SU-DHL-6 (cell line): ENCODE measurements at regions not wholly inside any gene's neighbourhood (a gene's known extent, or its start where the extent isn't known, plus 50 kb on each side); places are given as distances from the start of the nearest gene placed in this dataset.

Source experiments
- H2AFZ ChIP-seq: fragments of 200-600 bp; sonication (generic); 2 replicates; pipeline ENCODE4 v1.6.1; 2014; ENCODE audit warnings: low read depth, mild to moderate bottlenecking, moderate library complexity, mixed read lengths, antibody characterized with exemption, low read length; ENCODE audit not compliant: severe bottlenecking
- H3F3A ChIP-seq: fragments of 200-600 bp; shearing (Covaris generic); 2 replicates; pipeline ENCODE4 v1.6.0; 2016; ENCODE audit warnings: antibody characterized with exemption, mild to moderate bottlenecking; ENCODE audit not compliant: insufficient read depth
- H3K27ac ChIP-seq: fragments of 200-600 bp; sonication (generic); 2 replicates; pipeline ENCODE4 v1.5.1; 2016; ENCODE audit warnings: low read depth, mild to moderate bottlenecking, low read length, moderate library complexity, mixed read lengths
- H3K27me3 ChIP-seq: fragments of 200-600 bp; sonication (generic), shearing (Covaris generic); 2 replicates; pipeline ENCODE4 v1.6.0; 2014; ENCODE audit warnings: mild to moderate bottlenecking, low read length
- H3K36me3 ChIP-seq: fragments of 200-600 bp; sonication (generic); 2 replicates; pipeline ENCODE4 v1.6.1; 2014; ENCODE audit warnings: mild to moderate bottlenecking, low read length, mixed read lengths
- H3K4me2 ChIP-seq: fragments of 300-600, 200-600 bp; shearing (Covaris generic), sonication (generic); 2 replicates; pipeline ENCODE4 v1.6.0; 2014; ENCODE audit warnings: low read length, low read depth, mild to moderate bottlenecking; ENCODE audit not compliant: poor library complexity, severe bottlenecking
- H3K4me3 ChIP-seq: fragments of 200-600 bp; sonication (generic); 2 replicates; pipeline ENCODE4 v1.5.1; 2014; ENCODE audit warnings: antibody characterized with exemption, low read length, mild to moderate bottlenecking, mixed read lengths; ENCODE audit not compliant: insufficient read depth, poor library complexity, severe bottlenecking
- H3K79me2 ChIP-seq: fragments of 200-600 bp; sonication (generic); 2 replicates; pipeline ENCODE4 v1.6.1; 2014; ENCODE audit warnings: mild to moderate bottlenecking, low read length, moderate library complexity; ENCODE audit not compliant: insufficient read depth
- H3K9ac ChIP-seq: fragments of 200-600 bp; sonication (generic); 2 replicates; pipeline ENCODE4 v1.7.0; 2014; ENCODE audit warnings: mild to moderate bottlenecking, low read length
- H3K9me2 ChIP-seq: fragments of 200-600 bp; sonication (generic); replicated peaks from 2 replicates; pipeline ENCODE4 v1.6.1; 2014; ENCODE audit warnings: low read length; ENCODE audit not compliant: insufficient read depth
- H3K9me3 ChIP-seq: fragments of 200-600 bp; sonication (generic); 2 replicates; pipeline ENCODE4 v1.6.1; 2014; ENCODE audit warnings: low read length, mixed read lengths; ENCODE audit not compliant: insufficient read depth
- H4K20me1 ChIP-seq: fragments of 200-600 bp; sonication (generic); 2 replicates; pipeline ENCODE4 v1.6.1; 2014; ENCODE audit warnings: low read depth, mild to moderate bottlenecking, antibody characterized with exemption, low read length, moderate library complexity, mixed read lengths
- EZH2phosphoT487 ChIP-seq: fragments of 200-600 bp; sonication (generic), shearing (Covaris generic); conservative IDR thresholded peaks from 2 replicates; pipeline ENCODE4 v1.6.1; 2018; ENCODE audit warnings: mild to moderate bottlenecking, antibody characterized with exemption, low read length, moderate library complexity, mixed read lengths
- TF ChIP-seq, protein P1 (sequence below): fragments of 200-600 bp; sonication (generic); IDR thresholded peaks from one replicate; pipeline ENCODE4 v1.5.1; 2017; ENCODE audit warnings: antibody characterized with exemption, mild to moderate bottlenecking, low read length, moderate library complexity; ENCODE audit not compliant: insufficient read depth, poor library complexity, severe bottlenecking

DNA sequence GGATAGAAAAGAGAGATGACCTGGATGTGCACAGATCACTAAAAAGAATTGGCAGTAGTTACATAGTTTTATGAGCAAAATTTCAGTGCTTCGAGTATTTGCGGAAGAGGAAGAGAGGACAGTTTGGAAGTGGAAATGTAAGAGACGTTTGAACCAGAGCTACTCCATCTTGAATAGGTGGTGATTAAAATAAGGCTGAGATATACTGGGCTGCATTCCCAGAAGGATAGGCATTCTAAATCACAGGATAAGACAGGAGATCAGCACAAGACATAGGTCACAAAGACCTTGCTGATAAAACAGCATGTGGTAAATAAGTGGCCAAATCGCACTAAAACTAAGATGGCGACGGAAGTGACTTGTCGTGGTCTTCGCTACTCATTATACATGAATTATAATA is 453.3 kb downstream of the COL11A1 start:
- H3K9me2 ChIP-seq: no peaks in the 10 kb centered on the region
- H3K4me2 ChIP-seq: no peak overlapping the region
- no peaks in the 10 kb centered on the region for H3K9me3 ChIP-seq
- H2AFZ ChIP-seq: no peak overlapping the region
- no peak overlapping the region for H3K4me3 ChIP-seq
- H3K27me3 ChIP-seq: no peaks in the 10 kb centered on the region
- H3K27ac ChIP-seq: no peak overlapping the region
- no peaks in the 10 kb centered on the region for H3K36me3 ChIP-seq
- no peaks in the 10 kb centered on the region for H3K79me2 ChIP-seq
- no peak overlapping the region for H3K9ac ChIP-seq
- H3F3A ChIP-seq: no peaks in the 10 kb centered on the region
- TF ChIP-seq, protein P1, sequence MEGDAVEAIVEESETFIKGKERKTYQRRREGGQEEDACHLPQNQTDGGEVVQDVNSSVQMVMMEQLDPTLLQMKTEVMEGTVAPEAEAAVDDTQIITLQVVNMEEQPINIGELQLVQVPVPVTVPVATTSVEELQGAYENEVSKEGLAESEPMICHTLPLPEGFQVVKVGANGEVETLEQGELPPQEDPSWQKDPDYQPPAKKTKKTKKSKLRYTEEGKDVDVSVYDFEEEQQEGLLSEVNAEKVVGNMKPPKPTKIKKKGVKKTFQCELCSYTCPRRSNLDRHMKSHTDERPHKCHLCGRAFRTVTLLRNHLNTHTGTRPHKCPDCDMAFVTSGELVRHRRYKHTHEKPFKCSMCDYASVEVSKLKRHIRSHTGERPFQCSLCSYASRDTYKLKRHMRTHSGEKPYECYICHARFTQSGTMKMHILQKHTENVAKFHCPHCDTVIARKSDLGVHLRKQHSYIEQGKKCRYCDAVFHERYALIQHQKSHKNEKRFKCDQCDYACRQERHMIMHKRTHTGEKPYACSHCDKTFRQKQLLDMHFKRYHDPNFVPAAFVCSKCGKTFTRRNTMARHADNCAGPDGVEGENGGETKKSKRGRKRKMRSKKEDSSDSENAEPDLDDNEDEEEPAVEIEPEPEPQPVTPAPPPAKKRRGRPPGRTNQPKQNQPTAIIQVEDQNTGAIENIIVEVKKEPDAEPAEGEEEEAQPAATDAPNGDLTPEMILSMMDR: no peak
- no peak for TF ChIP-seq EZH2phosphoT487
- no peaks in the 10 kb centered on the region for H4K20me1 ChIP-seq

DNA sequence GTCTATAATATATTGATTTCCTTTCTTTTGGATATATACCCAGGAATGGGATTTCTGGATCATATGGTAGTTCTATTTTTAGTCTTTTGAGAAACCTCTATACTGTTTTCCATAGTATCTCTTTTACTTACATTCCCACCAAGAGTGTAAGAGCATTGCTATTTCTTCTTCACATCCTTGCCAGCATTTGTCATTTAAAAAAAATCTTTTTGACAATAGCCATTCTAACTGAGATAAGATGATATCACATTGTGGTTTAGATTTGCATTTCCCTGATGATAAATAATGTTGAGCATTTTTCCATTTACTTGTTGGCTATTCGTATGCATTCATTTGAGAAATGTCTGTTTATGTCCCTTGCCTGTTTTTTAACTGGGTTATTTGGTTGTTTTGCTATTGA is 467.4 kb downstream of the COL11A1 start:
- no peaks in the 10 kb centered on the region for H3K79me2 ChIP-seq
- no peak overlapping the region for H3K4me2 ChIP-seq
- H3K9me2 ChIP-seq: no peaks in the 10 kb centered on the region
- H4K20me1 ChIP-seq: no peaks in the 10 kb centered on the region
- no peak overlapping the region for H3K4me3 ChIP-seq
- no peaks in the 10 kb centered on the region for H3K9me3 ChIP-seq
- no peak overlapping the region for H2AFZ ChIP-seq
- H3K9ac ChIP-seq: no peak overlapping the region
- H3F3A ChIP-seq: no peaks in the 10 kb centered on the region
- TF ChIP-seq EZH2phosphoT487: no peak
- TF ChIP-seq, protein P1: no peak
- H3K36me3 ChIP-seq: no peaks in the 10 kb centered on the region
- H3K27me3 ChIP-seq: no peaks in the 10 kb centered on the region
- no peak overlapping the region for H3K27ac ChIP-seq

DNA sequence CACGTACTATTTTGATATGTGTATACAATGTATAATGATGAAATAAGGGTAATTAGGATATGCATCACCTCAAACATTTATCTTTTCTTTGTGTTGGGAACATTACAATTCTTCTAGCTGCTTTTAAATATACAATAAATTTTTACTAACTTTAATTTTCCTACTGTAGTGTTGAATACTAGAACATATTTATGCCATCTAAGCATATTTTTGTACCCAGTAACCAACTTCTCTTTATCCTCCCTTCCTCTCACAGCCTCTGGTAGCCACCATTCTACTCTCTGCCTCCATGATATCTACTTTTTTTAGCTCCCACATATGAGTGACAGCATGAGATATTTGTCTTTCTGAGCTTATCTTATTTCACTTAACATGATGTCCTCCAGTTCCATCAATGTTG is 468.0 kb downstream of the COL11A1 start:
- Histone ChIP-seq H3K36me3 (no peaks in the 10 kb centered on the region), H2AFZ (no peak overlapping the region), H3F3A (no peaks in the 10 kb centered on the region), H3K9ac (no peak overlapping the region), H3K4me2 (no peak overlapping the region), H4K20me1 (no peaks in the 10 kb centered on the region), H3K9me2 (no peaks in the 10 kb centered on the region), H3K79me2 (no peaks in the 10 kb centered on the region), H3K27me3 (no peaks in the 10 kb centered on the region), H3K27ac (no peak overlapping the region), H3K4me3 (no peak overlapping the region), H3K9me3 (no peaks in the 10 kb centered on the region)
- TF ChIP-seq, protein P1: no peak
- TF ChIP-seq EZH2phosphoT487: no peak

DNA sequence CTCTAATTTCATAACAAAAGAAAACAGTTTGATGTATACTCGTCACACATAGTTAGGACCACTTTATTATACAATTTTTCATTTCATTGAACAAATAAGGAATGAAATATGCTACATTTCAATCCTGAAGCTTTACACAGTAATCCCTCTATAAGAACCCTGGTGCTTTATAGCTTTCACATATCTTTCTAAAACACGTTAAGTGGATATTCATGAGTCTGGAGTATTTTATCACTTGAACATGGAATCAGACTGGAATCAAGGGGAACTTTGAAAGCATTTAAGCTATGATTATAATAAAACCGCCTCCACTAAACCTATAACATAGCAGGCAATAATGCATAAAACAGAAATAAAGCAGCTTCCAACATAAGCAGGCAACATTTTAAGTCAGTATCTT is 476.6 kb downstream of the COL11A1 start:
- Histone ChIP-seq H3K4me2 (no peak overlapping the region), H3K9me2 (no peaks in the 10 kb centered on the region), H3K4me3 (no peak overlapping the region), H3K27ac (no peak overlapping the region), H3K79me2 (no peaks in the 10 kb centered on the region), H3K27me3 (no peaks in the 10 kb centered on the region), H3K36me3 (no peaks in the 10 kb centered on the region), H2AFZ (no peak overlapping the region), H3F3A (no peaks in the 10 kb centered on the region), H3K9ac (no peak overlapping the region), H4K20me1 (no peaks in the 10 kb centered on the region), H3K9me3 (no peaks in the 10 kb centered on the region)
- TF ChIP-seq EZH2phosphoT487: no peak
- TF ChIP-seq, protein P1: no peak
